ENCODE measurements at regions not wholly inside any gene's neighbourhood (a gene's known extent, or its start where the extent isn't known, plus 50 kb on each side); places are given as distances from the start of the nearest gene placed in this dataset.
"Not testable (repeated sequence)": the region's sequence is repeated elsewhere in the genome, so short reads cannot be mapped to it uniquely, and the experiment has no call there.

DNA sequence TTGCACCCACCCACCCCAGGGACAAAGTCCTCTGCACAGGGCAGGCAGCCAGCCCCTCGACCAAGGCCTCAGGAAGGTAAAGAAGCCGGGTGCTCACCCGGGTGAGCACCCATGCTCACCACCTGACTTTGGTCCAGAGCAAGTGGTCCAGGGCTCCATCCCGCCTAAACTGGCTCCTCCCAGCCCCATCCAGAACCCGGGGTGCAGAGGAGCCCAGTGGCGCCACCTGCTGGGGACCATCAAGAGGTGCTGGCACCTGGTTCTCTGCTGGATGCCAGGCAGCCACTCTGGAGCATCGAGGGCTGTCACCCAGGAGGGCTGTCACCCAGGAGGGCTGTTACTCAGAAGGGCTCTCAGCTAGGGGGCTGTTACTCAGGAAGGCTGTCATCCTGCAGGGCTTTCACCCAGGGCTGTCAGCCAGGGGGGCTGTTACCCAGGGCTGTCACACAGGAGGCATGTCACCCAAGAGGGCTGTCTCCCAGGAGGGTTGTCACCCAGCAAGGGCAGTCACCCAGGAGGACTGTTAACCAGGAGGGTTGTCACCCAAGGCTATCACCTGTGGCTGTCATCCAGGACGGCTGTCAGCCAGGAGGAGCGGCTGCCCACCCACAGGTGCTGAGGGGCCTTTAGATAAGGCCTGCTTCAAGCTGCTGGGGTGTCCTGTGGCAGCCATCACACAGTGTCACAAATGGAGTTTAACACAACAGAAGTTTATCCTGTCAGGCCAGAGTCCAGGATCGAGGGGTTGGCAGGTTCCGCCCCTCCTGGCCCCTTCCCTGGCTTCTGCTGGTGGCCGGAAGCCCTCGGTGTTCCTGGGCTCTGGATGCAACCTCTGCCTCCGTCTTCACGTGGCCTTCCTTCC is 98.5 kb downstream of the TNFRSF13B start:
- H3K9ac ChIP-seq (ENCODE audit: insufficient read length, low read depth), result no peak overlapping the region
- H3K9me3 ChIP-seq (ENCODE audit: insufficient read depth, low read length), result peaks cover 6% of the 10 kb centered on the region; the same call in 1 of the 2 replicates
- H3K36me3 ChIP-seq (ENCODE audit: insufficient read depth, insufficient read length, low read length), result no peaks in the 10 kb centered on the region
- no peak for TF ChIP-seq SUZ12 (IDR thresholded peaks at IDR 0.05; ENCODE audit: extremely low read depth, insufficient read depth, insufficient read length)
- TF ChIP-seq ZNF274 (IDR thresholded peaks at IDR 0.05; ENCODE audit: low read depth, low read length), result no peak
- TF ChIP-seq YY1 (IDR thresholded peaks at IDR 0.05; ENCODE audit: insufficient read depth, insufficient read length), result no peak
- peak; percentile 25 for DNase-seq (ENCODE audit: low read depth, low spot score)
- no peaks in the 10 kb centered on the region for H3K27me3 ChIP-seq (ENCODE audit: insufficient read depth, insufficient read length)
- no peaks in the 10 kb centered on the region for H3K4me1 ChIP-seq (ENCODE audit: insufficient read depth, insufficient read length)
- H3K4me3 ChIP-seq (ENCODE audit: insufficient read length, low read depth), result no peak overlapping the region

DNA sequence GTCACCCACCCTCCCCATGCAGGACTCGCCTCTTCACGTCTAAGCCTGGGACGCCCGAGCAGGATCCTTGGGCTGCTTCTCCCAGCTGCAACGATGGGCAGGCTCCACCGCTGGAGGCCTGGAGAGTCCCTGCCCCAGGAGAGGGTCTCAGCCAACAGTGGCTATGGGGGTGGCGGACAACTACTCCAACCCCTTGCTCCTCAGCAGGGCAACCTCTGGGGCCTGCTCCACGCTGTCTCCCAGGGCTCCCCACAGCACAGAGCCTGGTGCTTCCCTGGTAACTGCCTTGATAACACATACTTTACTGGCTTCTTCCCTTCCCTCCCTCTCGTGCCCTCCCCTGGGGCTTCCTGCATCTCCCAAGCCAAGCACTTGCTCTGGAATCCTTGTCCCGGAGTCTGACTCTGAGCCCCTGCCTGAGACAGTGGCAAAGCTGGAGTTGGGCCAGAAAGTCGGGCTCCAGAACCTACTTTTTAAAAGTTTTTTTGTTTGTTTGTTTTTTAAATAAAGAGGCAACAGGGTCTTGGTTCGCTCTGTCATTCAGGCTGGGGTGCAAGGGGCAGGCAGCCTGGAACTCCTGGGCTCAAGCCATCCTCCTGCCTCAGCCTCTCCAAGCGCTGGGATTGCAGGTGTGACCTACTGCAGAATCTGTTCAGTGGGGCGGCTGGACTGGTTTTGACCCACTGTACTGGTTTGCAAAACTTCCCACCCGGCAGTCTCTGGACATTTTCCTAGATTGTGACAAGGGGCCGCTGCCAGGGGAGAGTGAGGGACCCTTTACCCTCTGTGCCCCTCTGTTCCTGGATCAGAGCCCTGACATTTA is 99.4 kb downstream of the TNFRSF13B start:
- DNase-seq (ENCODE audit: low read depth, low spot score), result no peak
- Histone ChIP-seq H3K9me3 (ENCODE audit: insufficient read depth, low read length) (peaks cover 5% of the 10 kb centered on the region; the same call in 1 of the 2 replicates), H3K27me3 (ENCODE audit: insufficient read depth, insufficient read length) (no peaks in the 10 kb centered on the region), H3K36me3 (ENCODE audit: insufficient read depth, insufficient read length, low read length) (no peaks in the 10 kb centered on the region), H3K9ac (ENCODE audit: insufficient read length, low read depth) (no peak overlapping the region), H3K4me1 (ENCODE audit: insufficient read depth, insufficient read length) (no peaks in the 10 kb centered on the region), H3K4me3 (ENCODE audit: insufficient read length, low read depth) (no peak overlapping the region)
- no peak for TF ChIP-seq SUZ12 (IDR thresholded peaks at IDR 0.05; ENCODE audit: extremely low read depth, insufficient read depth, insufficient read length)
- no peak for TF ChIP-seq YY1 (IDR thresholded peaks at IDR 0.05; ENCODE audit: insufficient read depth, insufficient read length)
- no peak for TF ChIP-seq ZNF274 (IDR thresholded peaks at IDR 0.05; ENCODE audit: low read depth, low read length)

GRCh38 chr17:16871446-16872190 is 100.3 kb downstream of the TNFRSF13B start:
- H3K4me1 ChIP-seq (ENCODE audit: insufficient read depth, insufficient read length); H3K36me3 ChIP-seq (ENCODE audit: insufficient read depth, insufficient read length, low read length); DNase-seq (ENCODE audit: low read depth, low spot score); H3K9ac ChIP-seq (ENCODE audit: insufficient read length, low read depth); H3K4me3 ChIP-seq (ENCODE audit: insufficient read length, low read depth); H3K27me3 ChIP-seq (ENCODE audit: insufficient read depth, insufficient read length); H3K9me3 ChIP-seq (ENCODE audit: insufficient read depth, low read length): not testable (repeated sequence)

DNA sequence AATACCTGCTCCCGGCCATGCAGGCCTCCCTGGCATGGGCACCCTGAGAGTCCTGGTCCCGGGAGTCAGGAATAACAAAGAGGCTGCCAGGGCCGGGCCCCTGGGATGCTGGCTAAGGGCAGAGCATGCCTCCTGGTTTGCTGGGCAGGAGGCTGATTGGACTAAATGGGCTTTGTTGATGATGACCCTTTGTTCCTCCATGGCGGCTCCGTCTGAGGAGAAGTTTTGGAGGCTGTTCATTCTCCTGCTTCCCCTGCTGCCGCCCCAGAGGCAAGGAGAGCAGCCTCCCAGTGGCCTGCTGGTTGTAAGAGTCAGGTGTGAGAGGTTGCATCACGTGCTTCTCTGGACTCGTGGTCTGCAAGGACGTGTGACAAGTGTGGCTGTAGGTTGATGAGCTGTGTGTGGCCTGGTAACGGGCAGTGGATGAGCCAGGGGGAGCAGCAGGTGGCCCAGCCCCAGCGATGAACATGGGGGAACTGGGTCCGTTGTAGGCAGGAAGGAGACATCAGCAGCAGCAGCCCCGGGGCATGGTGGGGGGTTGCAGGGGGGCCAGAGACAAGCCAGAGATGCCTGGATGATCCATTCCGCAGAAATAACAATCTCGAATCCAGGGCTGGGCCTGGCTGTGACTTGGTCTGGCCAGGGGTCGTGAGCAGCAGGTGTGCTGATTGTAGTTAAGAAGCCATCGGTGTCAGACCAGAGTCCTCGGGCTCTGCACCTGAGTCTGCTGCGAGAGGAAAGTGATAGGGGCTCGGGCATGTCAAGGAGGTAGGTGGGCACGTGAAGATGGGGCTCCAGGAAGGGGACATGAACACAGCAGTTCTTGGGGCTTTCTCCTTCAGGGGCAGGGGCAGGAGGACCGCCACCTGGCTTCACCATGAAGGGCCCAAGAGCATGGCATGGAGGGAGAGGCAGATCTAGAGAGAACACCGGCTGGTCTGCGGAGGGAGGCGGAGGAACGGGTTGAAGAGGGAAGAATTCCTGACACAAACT is 101.4 kb downstream of the TNFRSF13B start:
- H3K4me3 ChIP-seq (ENCODE audit: insufficient read length, low read depth), result no peak overlapping the region
- TF ChIP-seq SUZ12 (IDR thresholded peaks at IDR 0.05; ENCODE audit: extremely low read depth, insufficient read depth, insufficient read length), result no peak
- no peak for TF ChIP-seq YY1 (IDR thresholded peaks at IDR 0.05; ENCODE audit: insufficient read depth, insufficient read length)
- TF ChIP-seq ZNF274 (IDR thresholded peaks at IDR 0.05; ENCODE audit: low read depth, low read length), result no peak
- H3K4me1 ChIP-seq (ENCODE audit: insufficient read depth, insufficient read length), result no peaks in the 10 kb centered on the region
- H3K9me3 ChIP-seq (ENCODE audit: insufficient read depth, low read length), result no peaks in the 10 kb centered on the region
- H3K36me3 ChIP-seq (ENCODE audit: insufficient read depth, insufficient read length, low read length), result no peaks in the 10 kb centered on the region
- no peak overlapping the region for H3K9ac ChIP-seq (ENCODE audit: insufficient read length, low read depth)
- no peaks in the 10 kb centered on the region for H3K27me3 ChIP-seq (ENCODE audit: insufficient read depth, insufficient read length)
- DNase-seq (ENCODE audit: low read depth, low spot score), result no peak

GRCh38 chr17:16869531-16870252 is 102.2 kb downstream of the TNFRSF13B start:
- H3K4me1 ChIP-seq (ENCODE audit: insufficient read depth, insufficient read length); H3K9me3 ChIP-seq (ENCODE audit: insufficient read depth, low read length); H3K4me3 ChIP-seq (ENCODE audit: insufficient read length, low read depth); H3K27me3 ChIP-seq (ENCODE audit: insufficient read depth, insufficient read length); H3K36me3 ChIP-seq (ENCODE audit: insufficient read depth, insufficient read length, low read length); DNase-seq (ENCODE audit: low read depth, low spot score); H3K9ac ChIP-seq (ENCODE audit: insufficient read length, low read depth): not testable (repeated sequence)

DNA sequence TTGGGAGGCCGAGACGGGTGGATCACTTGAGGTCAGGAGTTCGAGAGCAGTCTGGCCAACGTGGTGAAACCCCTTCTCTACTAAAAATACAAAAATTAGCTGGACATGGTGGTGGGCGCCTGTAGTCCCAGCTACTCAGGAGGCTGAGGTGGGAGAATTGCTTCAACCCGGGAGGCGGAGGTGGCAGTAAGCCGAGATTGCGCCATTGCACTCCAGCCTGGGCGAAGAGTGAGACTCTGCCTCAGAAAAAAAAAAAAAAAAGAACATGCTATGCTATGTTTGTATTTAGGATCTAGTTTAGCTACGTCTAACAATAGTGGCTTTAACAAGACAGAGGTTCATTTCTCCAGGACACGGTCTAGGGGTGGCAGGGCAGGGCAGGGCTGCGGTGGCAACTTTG is 103.3 kb downstream of the TNFRSF13B start:
- H3K4me3 ChIP-seq (ENCODE audit: insufficient read length, low read depth); H3K27me3 ChIP-seq (ENCODE audit: insufficient read depth, insufficient read length); H3K36me3 ChIP-seq (ENCODE audit: insufficient read depth, insufficient read length, low read length); H3K9ac ChIP-seq (ENCODE audit: insufficient read length, low read depth); H3K4me1 ChIP-seq (ENCODE audit: insufficient read depth, insufficient read length); H3K9me3 ChIP-seq (ENCODE audit: insufficient read depth, low read length); DNase-seq (ENCODE audit: low read depth, low spot score): not testable (repeated sequence)

DNA sequence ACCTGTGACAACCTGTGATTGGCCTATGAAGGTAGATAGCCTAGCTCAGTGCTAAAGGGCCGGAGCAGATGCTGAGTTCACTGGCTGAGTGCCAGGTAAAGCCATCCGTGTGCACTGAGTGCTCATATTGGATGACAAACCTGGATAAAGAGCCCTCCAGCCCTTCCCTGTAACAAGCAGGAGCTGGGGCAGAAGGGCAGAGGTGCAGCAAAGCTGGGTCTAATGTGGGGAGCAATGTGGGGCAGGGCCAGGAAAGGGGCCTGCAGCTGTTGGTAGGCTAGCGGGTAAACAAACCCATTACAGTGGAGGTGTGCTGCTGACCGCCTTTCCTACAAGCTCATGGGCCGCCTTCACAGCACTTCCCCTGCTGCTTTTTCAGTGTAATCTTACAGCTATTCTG is 104.4 kb downstream of the TNFRSF13B start:
- H3K9me3 ChIP-seq (ENCODE audit: insufficient read depth, low read length); DNase-seq (ENCODE audit: low read depth, low spot score); H3K9ac ChIP-seq (ENCODE audit: insufficient read length, low read depth); H3K4me3 ChIP-seq (ENCODE audit: insufficient read length, low read depth); H3K27me3 ChIP-seq (ENCODE audit: insufficient read depth, insufficient read length); H3K36me3 ChIP-seq (ENCODE audit: insufficient read depth, insufficient read length, low read length); H3K4me1 ChIP-seq (ENCODE audit: insufficient read depth, insufficient read length): not testable (repeated sequence)

DNA sequence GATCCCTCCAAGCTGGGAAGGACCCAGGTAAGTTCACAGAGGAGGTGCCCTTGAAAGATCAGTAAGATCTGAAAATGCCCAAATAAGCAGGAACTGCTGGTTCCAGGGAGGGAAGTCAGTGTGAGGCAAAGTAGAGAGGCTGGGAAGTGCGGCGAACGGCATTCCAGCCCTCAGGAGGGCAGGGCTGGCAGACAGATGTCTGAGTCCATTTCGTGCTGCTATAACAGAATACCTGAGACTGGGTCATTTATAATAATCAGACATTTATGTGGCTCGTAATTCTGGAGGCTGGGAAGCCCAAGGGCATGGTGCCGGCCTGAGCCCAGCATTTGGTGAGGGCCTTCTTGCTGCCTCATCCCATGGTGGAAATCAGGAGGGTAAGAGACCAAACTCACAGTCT is 105.1 kb downstream of the TNFRSF13B start:
- H3K9me3 ChIP-seq (ENCODE audit: insufficient read depth, low read length); H3K27me3 ChIP-seq (ENCODE audit: insufficient read depth, insufficient read length); DNase-seq (ENCODE audit: low read depth, low spot score); H3K36me3 ChIP-seq (ENCODE audit: insufficient read depth, insufficient read length, low read length); H3K9ac ChIP-seq (ENCODE audit: insufficient read length, low read depth); H3K4me3 ChIP-seq (ENCODE audit: insufficient read length, low read depth); H3K4me1 ChIP-seq (ENCODE audit: insufficient read depth, insufficient read length): not testable (repeated sequence)

Measured in NT2/D1 (cell line).